ENCODE measurements at regions not wholly inside any gene's neighbourhood (a gene's known extent, or its start where the extent isn't known, plus 50 kb on each side); places are given as distances from the start of the nearest gene placed in this dataset.

- H3K9me3 ChIP-seq (ENCODE audit: control insufficient read depth in 4 of 4, low read length in 3 of 4): no peaks in the 10 kb centered on the region
- H3K36me3 ChIP-seq (ENCODE audit: control insufficient read depth in 4 of 4, insufficient read depth in 3 of 4, low read depth in 1 of 4, low read length in 3 of 4): no peaks in the 10 kb centered on the region
- H3K27ac ChIP-seq (ENCODE audit: low read depth in 1 of 2, low read length in 2 of 2): no peak overlapping the region
- DNase-seq (ENCODE audit: low spot score): no peak
- 74% methylated on average over 14 of the region's 14 CpGs for WGBS
- no peak overlapping the region for H3K9ac ChIP-seq (ENCODE audit: low read depth in 1 of 2, low read length in 2 of 2)
- no peaks in the 10 kb centered on the region for H3K27me3 ChIP-seq (ENCODE audit: control insufficient read depth in 4 of 4, insufficient read depth in 4 of 4, low read length in 3 of 4)
- H3K4me1 ChIP-seq (ENCODE audit: control insufficient read depth in 4 of 4, insufficient read depth in 4 of 4, low read length in 3 of 4): no peaks in the 10 kb centered on the region
- TF ChIP-seq NR2F2 (IDR thresholded peaks at IDR 0.05): no peak
- no peak for TF ChIP-seq HNF4G (IDR thresholded peaks at IDR 0.05)
- TF ChIP-seq RXRA (IDR thresholded peaks at IDR 0.05): no peak
- TF ChIP-seq ZBTB33 (IDR thresholded peaks at IDR 0.05): no peak
- no peak for TF ChIP-seq TAF1 (conservative IDR thresholded peaks at IDR 0.05)
- TF ChIP-seq RAD21 (IDR thresholded peaks at IDR 0.05): no peak
- no peak for TF ChIP-seq JUND (IDR thresholded peaks at IDR 0.05)
- TF ChIP-seq HNF4A (conservative IDR thresholded peaks at IDR 0.05): no peak
- no peak for TF ChIP-seq REST (IDR thresholded peaks at IDR 0.05)
- TF ChIP-seq ATF3 (IDR thresholded peaks at IDR 0.05): no peak
- no peak for TF ChIP-seq CTCF (IDR thresholded peaks at IDR 0.05; ENCODE audit: low read depth, low read length, missing input control)
- TF ChIP-seq FOXA2 (IDR thresholded peaks at IDR 0.05): no peak
- TF ChIP-seq MAX (IDR thresholded peaks at IDR 0.05): no peak
- TF ChIP-seq SP1 (IDR thresholded peaks at IDR 0.05): no peak
- TF ChIP-seq FOXA1 (IDR thresholded peaks at IDR 0.05): no peak
- no peak for TF ChIP-seq YY1 (IDR thresholded peaks at IDR 0.05)
- no peak for TF ChIP-seq EGR1 (IDR thresholded peaks at IDR 0.05; ENCODE audit: low read depth in 2 of 2)
- no peak for TF ChIP-seq GABPA (IDR thresholded peaks at IDR 0.05 in 1 of 2, conservative IDR thresholded peaks at IDR 0.05 in 1 of 2)
- no peak overlapping the region for H3K4me3 ChIP-seq (ENCODE audit: low read depth in 1 of 3, low read length in 3 of 3)
Observed at GRCh38 chr16:86862595-86863280, 284.4 kb downstream of the FOXL1 start.

Data from liver (tissue), 8 donors.